ENCODE measurements at regions not wholly inside any gene's neighbourhood (a gene's known extent, or its start where the extent isn't known, plus 50 kb on each side); places are given as distances from the start of the nearest gene placed in this dataset.
"Not testable (repeated sequence)": the region's sequence is repeated elsewhere in the genome, so short reads cannot be mapped to it uniquely, and the experiment has no call there.

DNA sequence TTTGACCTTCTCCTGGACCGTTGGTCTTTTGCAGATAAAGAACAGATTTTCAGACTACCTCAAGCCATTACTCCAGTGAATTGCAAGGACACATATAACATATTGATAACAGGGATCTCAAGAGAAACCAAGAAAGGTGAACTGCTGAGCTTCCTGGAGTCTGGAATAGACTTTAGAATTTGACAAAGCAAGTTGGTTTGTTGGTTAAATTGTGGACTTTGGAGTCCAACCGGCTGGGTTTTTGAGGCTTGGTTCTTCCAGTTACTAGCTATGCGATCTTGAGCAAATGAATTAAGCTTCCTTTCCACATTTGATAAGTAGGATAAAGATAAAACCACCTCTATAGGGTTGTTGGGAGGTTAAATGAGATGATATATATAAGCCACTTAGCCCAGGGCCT lies 233.1 kb downstream of the SHQ1 start:
- TF ChIP-seq Cebpa-rat (IDR thresholded peaks at IDR 0.05): no peak
- Histone ChIP-seq H3K4me2 (peak overlapping the region; percentile 63 to 95 (median 81)), H3K36me3 (no peaks in the 10 kb centered on the region), H3K4me3 (0 out of 20 replicates have a peak overlapping the region, but pooled peaks of 1 of the 10 experiments have one; percentile 41), H3K9ac (peak overlapping the region in 4 of 11 experiments; percentile 35 to 56 (median 48); a peak in 7 of 22 replicates), H4K20me1 (no peaks in the 10 kb centered on the region), H3K9me3 (replicated peaks in 1 of 11) (peaks cover 0 to 13% (median 6%) of the 10 kb centered on the region in 11 experiments; a peak in 11 of 22 replicates), H3K27me3 (no peaks in the 10 kb centered on the region), H3K4me1 (peaks cover 52 to 87% (median 65%) of the 10 kb centered on the region in 10 experiments), H3K27ac (peak overlapping the region in 9 of 11 experiments; percentile 4 to 77 (median 63); a peak in 15 of 22 replicates)

DNA sequence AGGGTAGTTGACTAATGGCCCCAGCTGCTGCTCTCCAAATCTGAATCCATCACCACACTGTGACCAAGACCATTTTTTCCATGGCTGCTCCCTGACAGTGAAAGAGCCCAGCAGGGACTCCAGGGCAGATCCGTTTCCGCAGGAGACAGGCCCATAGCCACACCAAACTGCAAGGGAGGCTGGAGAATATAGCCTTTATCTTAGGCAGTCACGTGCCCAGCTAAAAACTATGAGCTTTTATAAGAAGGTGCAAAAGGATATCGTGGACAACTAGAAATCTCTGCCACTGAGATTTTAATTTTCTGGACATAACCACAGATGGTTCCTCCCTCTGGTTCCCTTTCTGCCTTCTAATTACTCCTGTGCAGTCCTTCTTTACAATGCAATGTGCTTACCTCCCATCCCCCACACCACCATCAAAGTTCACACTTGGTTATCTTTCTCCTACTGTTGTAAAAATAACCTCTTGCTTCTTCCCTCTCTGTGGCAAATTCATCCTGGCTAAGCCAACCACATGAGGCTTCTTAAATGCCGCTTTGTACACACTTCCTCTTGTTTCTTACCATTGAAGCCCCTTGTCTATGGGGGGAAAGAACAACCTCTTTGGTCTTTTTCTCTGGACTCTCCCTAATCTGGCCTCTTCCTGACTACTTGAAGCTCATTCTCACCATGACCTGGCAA lies 233.7 kb downstream of the SHQ1 start:
- Histone ChIP-seq H3K9ac (peak overlapping the region in 6 of 11 experiments; percentile 10 to 56 (median 40); a peak in 9 of 22 replicates), H3K9me3 (replicated peaks in 1 of 11) (peaks cover 0 to 13% (median 6%) of the 10 kb centered on the region in 11 experiments; a peak in 11 of 22 replicates), H3K4me2 (peak overlapping the region; percentile 63 to 95 (median 81)), H3K27ac (peak overlapping the region in 9 of 11 experiments; percentile 4 to 77 (median 63); a peak in 17 of 22 replicates), H3K27me3 (no peaks in the 10 kb centered on the region), H3K4me1 (peaks cover 51 to 81% (median 63%) of the 10 kb centered on the region in 10 experiments), H3K36me3 (no peaks in the 10 kb centered on the region), H3K4me3 (peak overlapping the region in 4 of 10 experiments; percentile 0 to 41 (median 9); a peak in 4 of 20 replicates), H4K20me1 (no peaks in the 10 kb centered on the region)
- no peak for TF ChIP-seq Cebpa-rat (IDR thresholded peaks at IDR 0.05)

DNA sequence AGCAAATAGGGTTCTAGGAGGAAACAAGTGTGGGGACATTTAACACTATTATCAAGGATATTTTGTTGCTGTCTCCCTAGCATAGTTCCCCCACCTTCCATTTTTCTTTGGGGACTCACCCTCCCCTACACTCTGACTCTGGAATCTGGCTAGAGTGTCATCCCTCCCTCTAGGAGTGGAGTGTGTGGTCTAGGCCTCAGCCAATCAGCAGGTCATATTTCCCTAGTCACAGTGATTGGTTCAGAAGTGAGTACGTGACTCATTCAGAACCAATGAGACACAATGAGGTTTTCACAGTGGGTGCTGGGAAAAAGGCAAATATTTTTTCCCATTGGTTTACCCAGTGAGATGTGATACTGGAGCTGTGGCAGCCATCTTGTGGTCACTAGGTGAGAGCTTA lies 234.4 kb downstream of the SHQ1 start:
- H3K4me1 ChIP-seq: peaks cover 44 to 74% (median 56%) of the 10 kb centered on the region in 10 experiments
- H4K20me1 ChIP-seq: no peaks in the 10 kb centered on the region
- H3K4me3 ChIP-seq: no peak overlapping the region
- H3K27me3 ChIP-seq: no peaks in the 10 kb centered on the region
- H3K9ac ChIP-seq: peak overlapping the region in 3 of 11 experiments; percentile 30 to 56 (median 51); a peak in 3 of 22 replicates
- H3K4me2 ChIP-seq: peak overlapping the region; percentile 63 to 95 (median 81)
- TF ChIP-seq Cebpa-rat (IDR thresholded peaks at IDR 0.05): no peak
- H3K27ac ChIP-seq: peak overlapping the region in 6 of 11 experiments; percentile 54 to 77 (median 72); a peak in 14 of 22 replicates
- H3K9me3 ChIP-seq (replicated peaks in 1 of 11): peaks cover 0 to 13% (median 6%) of the 10 kb centered on the region in 11 experiments; a peak in 11 of 22 replicates
- no peaks in the 10 kb centered on the region for H3K36me3 ChIP-seq

DNA sequence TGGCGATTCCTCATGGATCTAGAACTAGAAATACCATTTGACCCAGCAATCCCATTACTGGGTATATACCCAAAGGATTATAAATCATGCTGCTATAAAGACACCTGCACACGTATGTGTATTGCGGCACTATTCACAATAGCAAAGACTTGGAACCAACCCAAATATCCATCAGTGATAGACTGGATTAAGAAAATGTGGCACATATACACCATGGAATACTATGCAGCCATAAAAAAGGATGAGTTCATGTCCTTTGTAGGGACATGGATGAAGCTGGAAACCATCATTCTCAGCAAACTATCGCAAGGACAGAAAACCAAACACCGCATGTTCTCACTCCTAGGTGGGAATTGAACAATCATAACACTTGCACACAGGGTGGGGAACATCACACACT lies 239.1 kb downstream of the SHQ1 start:
- not testable (repeated sequence) for H3K27me3 ChIP-seq; H3K9ac ChIP-seq; H3K36me3 ChIP-seq; H3K4me3 ChIP-seq; H4K20me1 ChIP-seq; H3K4me2 ChIP-seq; H3K27ac ChIP-seq; H3K9me3 ChIP-seq (replicated peaks in 1 of 11)
- peaks cover 10 to 45% (median 27%) of the 10 kb centered on the region in 10 experiments for H3K4me1 ChIP-seq

DNA sequence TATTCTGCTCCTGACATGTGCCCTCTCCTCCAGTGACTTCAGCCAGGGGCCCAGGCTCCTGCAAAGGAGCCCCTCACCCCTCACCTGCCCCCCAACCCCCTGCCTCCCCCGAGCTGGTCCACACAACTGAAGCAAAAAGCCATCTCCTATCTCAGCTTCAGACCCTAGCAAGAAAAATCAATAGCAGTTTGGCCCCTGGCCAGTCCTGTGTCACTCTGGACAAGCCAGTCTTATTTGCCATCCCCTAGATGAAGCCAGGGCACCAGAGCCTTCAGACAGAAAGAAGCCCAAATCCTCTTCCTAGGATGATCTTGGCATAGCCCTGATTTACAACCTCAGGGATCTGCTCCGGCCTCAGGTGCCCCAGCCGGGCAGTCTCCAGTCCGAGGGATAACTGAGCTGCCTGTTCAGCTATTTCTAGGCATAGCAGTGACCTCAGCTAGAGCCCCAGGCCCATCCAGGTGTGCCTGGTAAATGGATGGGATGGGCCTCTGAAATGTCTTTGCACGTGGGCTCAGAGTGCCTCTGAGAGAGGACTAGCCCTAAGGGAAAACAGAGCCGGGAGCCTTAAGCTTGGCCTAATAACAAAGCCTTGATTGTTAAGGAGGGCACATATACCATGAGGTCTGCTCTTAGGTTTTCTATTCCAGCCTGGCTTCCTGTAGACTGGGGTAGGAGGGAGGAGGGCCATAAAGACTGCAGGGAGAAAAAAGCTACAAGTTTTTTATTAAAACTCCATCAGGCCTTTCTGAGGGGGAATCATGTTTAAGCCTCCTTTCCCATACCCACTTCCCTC lies 242.0 kb downstream of the SHQ1 start:
- TF ChIP-seq Cebpa-rat (IDR thresholded peaks at IDR 0.05): no peak
- Histone ChIP-seq H3K4me2 (peak overlapping the region in 7 of 11 experiments; percentile 18 to 53 (median 39); a peak in 8 of 22 replicates), H3K36me3 (no peaks in the 10 kb centered on the region)

DNA sequence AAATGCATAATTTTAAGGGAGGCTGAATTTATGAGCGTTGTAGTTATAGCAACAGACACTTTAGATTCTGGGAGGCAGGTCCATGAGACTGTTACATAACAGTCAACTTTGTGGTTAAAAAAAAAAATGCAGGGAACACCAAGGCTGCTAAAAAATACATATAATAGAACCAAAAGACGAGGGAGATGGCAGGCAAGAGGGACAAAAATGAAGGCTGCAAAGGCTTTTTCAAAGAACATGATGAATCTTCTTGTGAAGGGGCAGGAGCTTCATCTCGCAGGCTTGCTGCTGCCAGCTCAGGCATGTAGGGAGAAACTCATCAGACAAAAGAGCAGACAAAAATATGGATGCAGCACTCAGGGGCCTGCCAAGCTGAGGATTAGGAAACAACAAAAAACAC lies 243.9 kb downstream of the SHQ1 start:
- Histone ChIP-seq H3K27me3 (no peaks in the 10 kb centered on the region), H3K9ac (no peak overlapping the region), H4K20me1 (no peaks in the 10 kb centered on the region), H3K9me3 (replicated peaks in 1 of 11) (peaks cover 0 to 6% (median 0%) of the 10 kb centered on the region in 11 experiments; a peak in 1 of 22 replicates), H3K4me1 (peaks cover 0 to 45% (median 36%) of the 10 kb centered on the region in 10 experiments; a peak in 17 of 20 replicates), H3K27ac (no peak overlapping the region), H3K36me3 (no peaks in the 10 kb centered on the region), H3K4me2 (peak overlapping the region in 5 of 11 experiments; percentile 9 to 53 (median 36); a peak in 4 of 22 replicates), H3K4me3 (no peak overlapping the region)
- no peak for TF ChIP-seq Cebpa-rat (IDR thresholded peaks at IDR 0.05)

More for the DNA sequence above, 242.0 kb downstream of the SHQ1 start:
- H3K27ac ChIP-seq: no peak overlapping the region
- no peaks in the 10 kb centered on the region for H3K27me3 ChIP-seq
- peaks cover 0 to 6% (median 0%) of the 10 kb centered on the region in 11 experiments; a peak in 1 of 22 replicates for H3K9me3 ChIP-seq (replicated peaks in 1 of 11)
- no peak overlapping the region for H3K4me3 ChIP-seq
- H4K20me1 ChIP-seq: no peaks in the 10 kb centered on the region
- H3K4me1 ChIP-seq: peaks cover 0 to 45% (median 38%) of the 10 kb centered on the region in 10 experiments; a peak in 16 of 20 replicates
- no peak overlapping the region for H3K9ac ChIP-seq

DNA sequence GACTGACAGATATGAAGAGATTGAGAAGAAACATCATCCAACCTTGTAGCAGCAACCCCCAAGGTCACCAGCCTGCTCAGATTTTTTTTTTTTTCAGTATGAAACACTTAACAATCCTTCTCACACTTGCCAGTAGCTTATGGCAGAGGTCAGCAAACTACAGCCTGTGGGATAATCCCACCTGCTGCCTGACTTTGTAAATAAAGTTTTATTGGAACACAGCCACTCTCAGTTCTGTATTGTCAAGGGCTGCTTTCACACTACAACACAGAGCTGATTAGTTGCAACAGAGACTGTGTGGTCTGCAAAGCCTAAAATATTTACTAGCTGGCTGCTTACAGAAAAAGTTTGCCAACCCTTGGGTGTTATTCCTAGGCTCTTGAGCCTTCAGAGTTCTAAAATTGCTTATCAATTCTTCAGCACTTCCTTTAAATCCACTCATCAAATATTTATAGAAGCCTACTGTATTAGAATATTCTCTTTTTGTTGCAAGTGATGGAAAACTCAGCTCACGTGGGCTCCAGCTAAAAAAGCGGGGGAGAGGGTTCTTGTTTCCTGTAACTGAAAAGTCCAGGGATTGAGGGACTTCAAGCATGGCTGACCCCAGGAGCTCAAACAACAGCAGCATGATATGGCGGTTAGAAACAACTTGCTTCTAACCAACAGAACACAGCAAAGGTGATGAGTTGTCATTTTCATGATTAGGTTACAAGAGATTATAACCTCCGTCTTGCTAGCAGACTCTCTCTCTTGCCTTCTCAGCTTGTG lies 246.1 kb downstream of the SHQ1 start:
- Histone ChIP-seq H3K27ac (no peak overlapping the region), H3K36me3 (no peaks in the 10 kb centered on the region), H3K4me1 (peaks cover 20 to 61% (median 53%) of the 10 kb centered on the region in 10 experiments), H3K27me3 (no peaks in the 10 kb centered on the region), H3K9me3 (replicated peaks in 1 of 11) (no peaks in the 10 kb centered on the region), H3K4me2 (peak overlapping the region in 9 of 11 experiments; percentile 4 to 63 (median 45); a peak in 17 of 22 replicates), H4K20me1 (no peaks in the 10 kb centered on the region), H3K4me3 (no peak overlapping the region), H3K9ac (no peak overlapping the region)
- TF ChIP-seq Cebpa-rat (IDR thresholded peaks at IDR 0.05): no peak

DNA sequence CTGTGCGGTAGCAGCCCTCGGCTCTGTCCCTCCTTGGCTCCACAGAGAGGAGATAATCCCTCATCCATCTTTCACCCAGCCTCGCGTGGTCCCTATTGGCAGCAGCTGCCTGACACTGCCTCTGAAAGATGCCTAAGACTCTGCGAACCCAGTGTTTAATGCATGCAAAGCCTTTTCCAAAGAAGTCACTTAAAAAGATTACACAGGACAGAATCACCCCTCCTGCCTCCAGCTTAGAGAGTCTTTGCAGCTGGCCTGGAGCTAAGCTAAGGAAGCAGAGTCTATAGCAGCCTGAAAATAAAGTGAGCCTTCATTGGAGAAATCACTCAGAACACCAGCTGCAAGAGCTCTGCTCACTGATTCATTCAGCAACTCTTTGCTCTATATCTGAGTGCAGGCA lies 247.2 kb downstream of the SHQ1 start:
- Histone ChIP-seq H3K36me3 (no peaks in the 10 kb centered on the region), H3K9me3 (replicated peaks in 1 of 11) (no peaks in the 10 kb centered on the region), H4K20me1 (no peaks in the 10 kb centered on the region), H3K9ac (no peak overlapping the region), H3K4me1 (peaks cover 22 to 69% (median 60%) of the 10 kb centered on the region in 10 experiments), H3K4me3 (no peak overlapping the region), H3K4me2 (peak overlapping the region in 6 of 11 experiments; percentile 1 to 63 (median 48); a peak in 5 of 22 replicates), H3K27ac (no peak overlapping the region), H3K27me3 (no peaks in the 10 kb centered on the region)
- no peak for TF ChIP-seq Cebpa-rat (IDR thresholded peaks at IDR 0.05)

All from BLaER1 treated with 17β-estradiol and CSF1 and Interleukin-3, amounts not matched to agents 10 nM and 100 nM (cell line).